ENCODE measurements at regions not wholly inside any gene's neighbourhood (a gene's known extent, or its start where the extent isn't known, plus 50 kb on each side); places are given as distances from the start of the nearest gene placed in this dataset.

DNA sequence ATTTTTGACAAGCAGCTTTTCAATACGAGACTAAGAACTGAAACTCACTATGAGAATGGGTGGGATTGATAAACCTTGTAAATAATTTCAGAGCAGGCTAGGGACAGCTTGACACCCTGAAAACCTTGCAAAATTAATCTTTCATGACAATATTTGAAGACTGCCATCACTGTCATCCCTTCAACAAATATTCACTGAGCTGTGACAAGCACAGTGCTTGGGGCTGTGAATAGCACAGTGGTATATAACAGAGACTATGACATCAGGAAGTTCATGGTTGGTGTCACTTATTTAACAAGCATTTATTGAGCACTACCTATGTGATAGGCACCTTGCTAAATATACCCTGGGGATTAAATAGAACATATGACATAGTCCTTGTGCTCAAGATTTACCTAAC, 741.0 kb upstream of the RIOK2 start:
- POLR2A ChIA-PET = no interaction called here
- TF ChIP-seq CTBP1 (IDR thresholded peaks at IDR 0.05; ENCODE audit: borderline replicate concordance) (no peak), FOXA1 (IDR thresholded peaks at IDR 0.05) (no peak), FOXK2 (IDR thresholded peaks at IDR 0.05) (no peak), SP1 (IDR thresholded peaks at IDR 0.05) (no peak), LEF1 (IDR thresholded peaks at IDR 0.05; ENCODE audit: borderline replicate concordance) (no peak), SUZ12 (IDR thresholded peaks at IDR 0.05) (no peak), L3MBTL2 (conservative IDR thresholded peaks at IDR 0.05) (no peak), ZNF384 (IDR thresholded peaks at IDR 0.05) (no peak), ELF4 (IDR thresholded peaks at IDR 0.05) (no peak), ARNT (IDR thresholded peaks at IDR 0.05) (no peak), NFRKB (IDR thresholded peaks at IDR 0.05) (no peak), TARDBP (IDR thresholded peaks at IDR 0.05) (no peak), FOXM1 (IDR thresholded peaks at IDR 0.05; ENCODE audit: borderline replicate concordance) (no peak), HDGF (IDR thresholded peaks at IDR 0.05; ENCODE audit: borderline replicate concordance) (no peak), BHLHE40 (IDR thresholded peaks at IDR 0.05; ENCODE audit: borderline replicate concordance) (no peak)
- TF ChIP-seq, protein P1, sequence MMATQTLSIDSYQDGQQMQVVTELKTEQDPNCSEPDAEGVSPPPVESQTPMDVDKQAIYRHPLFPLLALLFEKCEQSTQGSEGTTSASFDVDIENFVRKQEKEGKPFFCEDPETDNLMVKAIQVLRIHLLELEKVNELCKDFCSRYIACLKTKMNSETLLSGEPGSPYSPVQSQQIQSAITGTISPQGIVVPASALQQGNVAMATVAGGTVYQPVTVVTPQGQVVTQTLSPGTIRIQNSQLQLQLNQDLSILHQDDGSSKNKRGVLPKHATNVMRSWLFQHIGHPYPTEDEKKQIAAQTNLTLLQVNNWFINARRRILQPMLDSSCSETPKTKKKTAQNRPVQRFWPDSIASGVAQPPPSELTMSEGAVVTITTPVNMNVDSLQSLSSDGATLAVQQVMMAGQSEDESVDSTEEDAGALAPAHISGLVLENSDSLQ (IDR thresholded peaks at IDR 0.05) = no peak
- CTCF ChIA-PET = no interaction called here
- no peak for DNase-seq (ENCODE audit: extremely low spot score)

DNA sequence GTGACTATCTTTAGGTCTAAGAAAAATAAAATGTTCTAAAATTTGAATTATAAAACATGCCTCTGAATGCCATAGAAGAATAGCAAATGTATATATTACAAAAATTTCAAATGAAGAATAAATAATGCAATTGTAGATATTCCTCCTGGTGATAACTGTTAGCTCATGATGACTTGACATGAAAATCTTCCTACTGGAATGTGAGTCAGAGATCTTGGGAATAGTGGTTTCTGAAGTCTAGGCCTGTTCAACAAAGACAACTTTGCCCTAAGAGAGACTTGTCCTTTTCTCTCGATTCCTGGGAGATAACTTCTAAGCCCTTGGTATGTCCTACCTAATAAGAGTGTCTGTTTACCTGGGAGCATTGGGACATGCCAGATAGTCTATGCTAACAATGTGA, 746.3 kb upstream of the RIOK2 start:
- no peak for DNase-seq (ENCODE audit: extremely low spot score)
- POLR2A ChIA-PET = no interaction called here
- no peak for TF ChIP-seq FOXK2 (IDR thresholded peaks at IDR 0.05)
- TF ChIP-seq SP1 (IDR thresholded peaks at IDR 0.05) = no peak
- no peak for TF ChIP-seq HDGF (IDR thresholded peaks at IDR 0.05; ENCODE audit: borderline replicate concordance)
- TF ChIP-seq ZNF384 (IDR thresholded peaks at IDR 0.05) = no peak
- TF ChIP-seq CTBP1 (IDR thresholded peaks at IDR 0.05; ENCODE audit: borderline replicate concordance) = no peak
- TF ChIP-seq L3MBTL2 (conservative IDR thresholded peaks at IDR 0.05) = no peak
- TF ChIP-seq, protein P1 (IDR thresholded peaks at IDR 0.05) = no peak
- no peak for TF ChIP-seq SUZ12 (IDR thresholded peaks at IDR 0.05)
- no peak for TF ChIP-seq LEF1 (IDR thresholded peaks at IDR 0.05; ENCODE audit: borderline replicate concordance)
- no peak for TF ChIP-seq ARNT (IDR thresholded peaks at IDR 0.05)
- TF ChIP-seq TARDBP (IDR thresholded peaks at IDR 0.05) = no peak
- TF ChIP-seq ELF4 (IDR thresholded peaks at IDR 0.05) = no peak
- TF ChIP-seq NFRKB (IDR thresholded peaks at IDR 0.05) = no peak
- no peak for TF ChIP-seq FOXA1 (IDR thresholded peaks at IDR 0.05)
- no peak for TF ChIP-seq BHLHE40 (IDR thresholded peaks at IDR 0.05; ENCODE audit: borderline replicate concordance)
- TF ChIP-seq FOXM1 (IDR thresholded peaks at IDR 0.05; ENCODE audit: borderline replicate concordance) = no peak
- CTCF ChIA-PET = no interaction called here

DNA sequence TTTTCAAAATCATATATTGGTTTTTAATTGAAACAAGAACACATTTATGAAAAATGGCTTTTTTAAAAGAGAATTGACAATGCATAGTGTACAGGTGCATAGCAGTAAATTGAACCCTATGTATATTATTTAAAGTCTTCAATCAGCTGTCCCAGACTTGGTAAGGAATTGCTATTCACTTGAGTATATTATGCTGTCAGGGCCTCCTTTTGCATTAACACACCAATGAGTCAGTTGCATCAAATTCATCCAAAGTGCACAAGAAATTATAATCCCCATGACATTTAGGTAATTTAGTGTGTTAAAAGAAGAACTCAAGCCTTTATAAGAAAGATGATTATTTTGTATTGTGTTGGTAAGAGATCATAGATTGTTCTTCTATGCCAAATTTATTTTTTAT, 748.8 kb upstream of the RIOK2 start:
- DNase-seq (ENCODE audit: extremely low spot score) = no peak
- ChIA-PET POLR2A (no interaction called here), CTCF (no interaction called here)
- no peak for TF ChIP-seq SP1 (IDR thresholded peaks at IDR 0.05)
- no peak for TF ChIP-seq FOXK2 (IDR thresholded peaks at IDR 0.05)

DNA sequence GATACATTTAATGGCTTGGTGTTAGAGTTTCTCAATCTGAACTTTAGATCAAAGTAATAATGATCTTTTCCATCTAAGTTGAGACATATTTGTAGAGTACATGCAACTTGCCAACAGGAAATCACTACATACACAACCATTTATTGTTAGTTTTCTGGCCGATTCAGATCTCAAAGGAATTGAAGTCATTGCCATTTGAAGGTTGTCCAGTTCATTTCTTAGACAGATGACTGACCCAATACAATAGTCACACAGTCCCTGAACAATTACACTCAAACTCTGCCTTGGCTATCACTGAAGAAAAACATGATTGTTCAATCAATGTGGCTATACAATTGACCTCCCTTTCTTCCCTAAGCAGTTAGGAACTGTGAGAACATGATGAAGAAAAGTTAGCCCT, 753.2 kb upstream of the RIOK2 start:
- CTCF ChIA-PET = no interaction called here
- no peak for DNase-seq (ENCODE audit: extremely low spot score)
- POLR2A ChIA-PET = no interaction called here
- TF ChIP-seq ZNF384 (IDR thresholded peaks at IDR 0.05) (no peak), SUZ12 (IDR thresholded peaks at IDR 0.05) (no peak), SP1 (IDR thresholded peaks at IDR 0.05) (no peak), CTBP1 (IDR thresholded peaks at IDR 0.05; ENCODE audit: borderline replicate concordance) (no peak), NFRKB (IDR thresholded peaks at IDR 0.05) (no peak), FOXK2 (IDR thresholded peaks at IDR 0.05) (no peak), ELF4 (IDR thresholded peaks at IDR 0.05) (no peak), LEF1 (IDR thresholded peaks at IDR 0.05; ENCODE audit: borderline replicate concordance) (no peak), FOXA1 (IDR thresholded peaks at IDR 0.05) (no peak)
- TF ChIP-seq, protein P1 (IDR thresholded peaks at IDR 0.05) = no peak

DNA sequence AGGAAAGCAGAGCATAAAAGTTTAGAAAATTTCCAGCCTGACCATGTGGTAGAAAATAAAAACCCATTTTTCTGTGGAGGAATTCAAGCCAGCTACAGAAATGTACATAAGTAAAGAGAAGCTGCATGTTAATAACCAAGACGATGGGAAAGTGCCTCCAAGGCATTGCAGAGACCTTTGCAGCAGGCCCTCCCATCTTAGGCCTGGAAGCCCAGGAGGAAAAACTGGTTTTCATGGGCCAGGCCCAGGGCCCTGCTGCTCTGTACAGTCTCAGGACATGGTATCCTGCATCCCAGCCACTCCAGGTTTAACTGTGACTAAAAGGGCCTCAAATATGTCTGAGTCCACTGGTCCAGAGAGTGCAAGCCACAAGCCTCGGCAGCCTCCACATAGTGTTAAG, 754.8 kb upstream of the RIOK2 start:
- ChIA-PET CTCF (no interaction called here), POLR2A (no interaction called here)
- TF ChIP-seq CTBP1 (IDR thresholded peaks at IDR 0.05; ENCODE audit: borderline replicate concordance) = no peak
- TF ChIP-seq ARNT (IDR thresholded peaks at IDR 0.05) = no peak
- TF ChIP-seq L3MBTL2 (conservative IDR thresholded peaks at IDR 0.05) = no peak
- no peak for DNase-seq (ENCODE audit: extremely low spot score)

DNA sequence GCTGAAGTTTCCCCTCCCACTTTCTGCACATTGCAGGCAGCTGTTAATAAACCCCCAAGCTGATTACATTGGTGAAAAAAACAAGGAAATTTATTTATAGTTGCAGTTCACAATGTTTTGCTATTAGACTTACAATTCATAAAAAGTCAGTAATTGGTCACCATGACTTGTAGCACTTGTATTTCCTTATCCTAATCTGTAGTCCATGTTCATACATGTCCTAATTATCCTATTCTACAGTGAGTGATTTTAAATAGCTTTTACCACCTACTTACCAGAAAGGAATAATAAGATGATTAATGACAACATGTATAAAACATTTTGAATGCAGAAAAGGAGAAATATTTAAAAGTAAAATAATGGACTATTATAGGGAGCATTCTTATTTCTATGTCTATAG, 760.0 kb upstream of the RIOK2 start:
- ChIA-PET CTCF (no interaction called here), POLR2A (no interaction called here)
- no peak for DNase-seq (ENCODE audit: extremely low spot score)
- TF ChIP-seq ARNT (IDR thresholded peaks at IDR 0.05) = no peak
- no peak for TF ChIP-seq FOXK2 (IDR thresholded peaks at IDR 0.05)
- TF ChIP-seq SP1 (IDR thresholded peaks at IDR 0.05) = no peak
- no peak for TF ChIP-seq L3MBTL2 (conservative IDR thresholded peaks at IDR 0.05)
- no peak for TF ChIP-seq LEF1 (IDR thresholded peaks at IDR 0.05; ENCODE audit: borderline replicate concordance)
- TF ChIP-seq ELF4 (IDR thresholded peaks at IDR 0.05) = no peak
- no peak for TF ChIP-seq NFRKB (IDR thresholded peaks at IDR 0.05)
- no peak for TF ChIP-seq SUZ12 (IDR thresholded peaks at IDR 0.05)
- TF ChIP-seq ZNF384 (IDR thresholded peaks at IDR 0.05) = no peak
- no peak for TF ChIP-seq TARDBP (IDR thresholded peaks at IDR 0.05)
- TF ChIP-seq, protein P1 (IDR thresholded peaks at IDR 0.05) = no peak
- TF ChIP-seq CTBP1 (IDR thresholded peaks at IDR 0.05; ENCODE audit: borderline replicate concordance) = no peak
- no peak for TF ChIP-seq HDGF (IDR thresholded peaks at IDR 0.05; ENCODE audit: borderline replicate concordance)
- no peak for TF ChIP-seq BHLHE40 (IDR thresholded peaks at IDR 0.05; ENCODE audit: borderline replicate concordance)
- TF ChIP-seq FOXA1 (IDR thresholded peaks at IDR 0.05) = no peak
- no peak for TF ChIP-seq FOXM1 (IDR thresholded peaks at IDR 0.05; ENCODE audit: borderline replicate concordance)
